KBM-7 (cell line): ENCODE measurements at regions not wholly inside any gene's neighbourhood (a gene's known extent, or its start where the extent isn't known, plus 50 kb on each side); places are given as distances from the start of the nearest gene placed in this dataset.

Experiments
- DNase-seq: peaks from one replicate; pipeline ENCODE4 v3.0.0-alpha.2; 2015
- in situ Hi-C: fragments of 300-500 bp; cut with MboI; formaldehyde crosslinking; loops from 2 replicates; pipeline ENCODE4 v1.14.3; 2020; ENCODE audit warnings: low sequenced_read_pairs, low pct_unique_long_range_greater_than_20kb, mixed read lengths

GRCh38 chr4:153950100-153950979, 161.5 kb upstream of the SFRP2 start:
- DNase-seq = peak; percentile 3
- in situ Hi-C loops = no loop called here

- no peak for DNase-seq
- in situ Hi-C loops = no loop called here
Observed at GRCh38 chr4:153948041-153948440, 159.2 kb upstream of the SFRP2 start.

- in situ Hi-C loops = no loop called here
- DNase-seq = no peak
Observed at GRCh38 chr4:153947124-153947523, 158.2 kb upstream of the SFRP2 start.

- no peak for DNase-seq
- in situ Hi-C loops = no loop called here
Observed at GRCh38 chr4:153945704-153946103, 156.8 kb upstream of the SFRP2 start.

GRCh38 chr4:153943738-153944415, 155.0 kb upstream of the SFRP2 start:
- in situ Hi-C loops = no loop called here
- no peak for DNase-seq

- in situ Hi-C loops = no loop called here
- no peak for DNase-seq
Observed at GRCh38 chr4:153940916-153941315, 152.0 kb upstream of the SFRP2 start.

GRCh38 chr4:153939570-153939969, 150.7 kb upstream of the SFRP2 start:
- DNase-seq = no peak
- in situ Hi-C loops = no loop called here

- in situ Hi-C loops = no loop called here
- DNase-seq = no peak
Observed at GRCh38 chr4:153938994-153939393, 150.1 kb upstream of the SFRP2 start.

- in situ Hi-C loops = no loop called here
- DNase-seq = no peak
Observed at GRCh38 chr4:153937289-153937688, 148.4 kb upstream of the SFRP2 start.

- no peak for DNase-seq
- in situ Hi-C loops = no loop called here
Observed at GRCh38 chr4:153936121-153936520, 147.2 kb upstream of the SFRP2 start.

GRCh38 chr4:153934688-153935017, 145.8 kb upstream of the SFRP2 start:
- in situ Hi-C loops = no loop called here
- no peak for DNase-seq

GRCh38 chr4:153933915-153934687, 145.2 kb upstream of the SFRP2 start:
- in situ Hi-C loops = no loop called here
- no peak for DNase-seq

- in situ Hi-C loops = no loop called here
- DNase-seq = no peak
Observed at GRCh38 chr4:153931804-153932203, 142.9 kb upstream of the SFRP2 start.

- DNase-seq = no peak
- in situ Hi-C loops = no loop called here
Observed at GRCh38 chr4:153929675-153930074, 140.8 kb upstream of the SFRP2 start.

GRCh38 chr4:153927451-153927850, 138.6 kb upstream of the SFRP2 start:
- no peak for DNase-seq
- in situ Hi-C loops = no loop called here

- in situ Hi-C loops = no loop called here
- no peak for DNase-seq
Observed at GRCh38 chr4:153922148-153922547, 133.3 kb upstream of the SFRP2 start.

GRCh38 chr4:153919667-153920066, 130.8 kb upstream of the SFRP2 start:
- in situ Hi-C loops = no loop called here

GRCh38 chr4:153916273-153916755, 127.4 kb upstream of the SFRP2 start:
- in situ Hi-C loops = no loop called here
- no peak for DNase-seq

More at GRCh38 chr4:153919667-153920066, 130.8 kb upstream of the SFRP2 start:
- no peak for DNase-seq

- no peak for DNase-seq
- in situ Hi-C loops = no loop called here
Observed at GRCh38 chr4:153912301-153912700, 123.4 kb upstream of the SFRP2 start.

- in situ Hi-C loops = no loop called here
- no peak for DNase-seq
Observed at GRCh38 chr4:153909672-153910071, 120.8 kb upstream of the SFRP2 start.
